ENCODE measurements at regions not wholly inside any gene's neighbourhood (a gene's known extent, or its start where the extent isn't known, plus 50 kb on each side); places are given as distances from the start of the nearest gene placed in this dataset.

GRCh38 chr2:43085505-43085904 lies 140.9 kb downstream of the ZFP36L2 start:
- no peak for DNase-seq

DNA sequence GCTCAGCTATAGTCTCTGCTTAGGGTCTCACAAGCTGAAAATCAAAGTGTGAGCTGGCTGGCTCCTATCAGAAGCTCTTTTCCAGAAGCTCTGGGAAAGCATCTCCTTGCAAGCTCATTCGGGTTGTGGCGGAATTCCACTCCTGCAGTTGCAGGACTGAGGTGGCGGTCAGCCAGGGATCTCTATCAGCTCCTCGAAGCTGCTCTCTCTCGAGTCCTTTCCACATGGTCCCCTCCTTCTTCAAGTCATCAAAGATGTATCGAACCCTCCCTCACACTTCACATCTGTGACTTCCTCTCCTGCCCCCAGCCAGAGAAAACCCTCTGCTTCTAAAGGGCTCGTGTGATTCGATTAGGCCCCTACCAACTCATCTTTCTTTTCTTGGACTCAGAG lies 141.7 kb downstream of the ZFP36L2 start:
- peak; percentile 78 for DNase-seq

DNA sequence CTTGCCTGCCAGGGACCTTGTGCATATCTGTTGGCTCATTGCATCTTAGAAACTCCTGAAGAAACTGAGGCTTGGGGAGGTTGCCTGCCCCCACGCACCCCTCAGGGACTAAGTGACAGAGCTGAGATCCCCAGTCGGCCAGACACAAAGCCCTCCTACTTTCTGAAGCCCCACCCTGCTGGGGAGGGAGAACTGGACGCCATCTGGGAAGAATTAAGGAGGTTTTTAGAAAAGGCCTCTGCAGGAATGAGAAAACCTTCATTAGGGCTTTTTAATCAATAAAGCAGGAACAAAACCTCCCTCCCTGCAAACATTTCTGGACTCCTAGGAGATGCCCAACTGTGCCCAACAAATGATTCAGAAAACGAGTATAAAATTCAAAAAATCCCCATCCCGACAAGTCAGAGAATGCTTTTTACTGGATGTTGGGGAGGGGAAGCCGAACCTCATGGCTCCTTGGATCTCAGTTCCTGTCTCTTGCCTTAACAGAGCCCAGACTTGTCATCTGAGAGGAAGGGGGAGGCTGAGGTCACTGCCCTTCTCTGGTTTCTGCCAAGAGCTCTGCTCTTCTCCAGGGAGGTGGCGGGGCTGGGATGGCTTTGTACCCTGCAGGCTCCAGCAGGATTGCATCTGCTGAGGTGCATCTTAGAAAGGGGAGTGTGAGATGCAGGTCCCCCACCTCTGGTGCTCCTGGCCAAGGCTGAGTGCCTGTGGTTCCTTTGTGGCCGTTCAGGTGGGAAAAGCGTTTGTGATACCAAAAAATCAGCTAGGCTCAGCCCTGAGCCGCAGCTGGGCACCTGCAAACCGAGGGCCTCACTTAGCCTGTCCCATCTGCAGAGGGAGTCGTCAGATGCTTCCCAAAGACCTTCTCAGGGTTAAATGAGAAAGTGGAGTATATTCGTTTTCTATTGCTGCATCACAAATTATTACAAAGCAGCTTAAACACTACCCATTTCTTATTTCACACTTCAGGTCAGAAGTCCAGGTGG lies 142.4 kb downstream of the ZFP36L2 start:
- peak; percentile 84 for DNase-seq

- DNase-seq, result peak; percentile 86
These were observed 143.3 kb downstream of the ZFP36L2 start for GRCh38 chr2:43082903-43083677.

DNA sequence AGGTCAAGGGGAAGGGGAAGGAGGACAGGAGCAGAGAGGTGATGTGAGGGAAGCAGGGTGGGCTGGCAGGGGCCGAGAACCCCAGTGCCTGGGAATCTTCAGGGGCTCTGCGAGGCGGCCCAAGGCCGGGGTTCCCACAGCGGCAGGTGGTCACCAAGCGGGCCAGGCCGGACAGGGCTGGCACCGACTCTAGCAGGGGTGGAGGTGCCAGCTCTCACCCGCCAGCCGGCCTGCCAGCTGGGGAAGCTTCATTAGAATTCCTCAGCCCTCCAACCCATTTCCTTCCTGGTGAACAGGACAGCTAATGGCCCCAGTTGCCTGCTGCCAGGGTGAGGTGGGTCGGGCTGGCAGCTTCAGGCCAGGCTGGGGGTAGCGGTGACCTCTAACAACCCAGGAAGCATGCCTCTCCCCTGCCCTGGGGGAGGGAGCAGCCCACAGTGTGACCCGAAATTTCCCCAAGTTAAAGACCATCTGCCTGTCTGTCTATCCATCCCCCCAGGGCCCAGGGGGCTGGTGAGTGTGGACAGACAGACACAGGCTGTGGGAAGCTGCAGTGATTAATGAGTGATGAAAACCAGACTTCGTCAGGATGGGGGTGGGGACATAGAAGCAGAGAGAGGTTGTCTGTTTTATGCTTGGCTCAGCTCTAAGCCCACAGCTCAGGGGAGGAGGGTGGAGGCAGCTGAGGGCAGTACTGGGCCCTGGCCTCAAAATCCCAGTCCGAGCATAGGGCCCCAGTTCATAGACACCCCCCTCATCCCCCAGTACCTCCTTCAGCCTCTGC lies 144.1 kb downstream of the ZFP36L2 start:
- DNase-seq, result peak; percentile 95

GRCh38 chr2:43081131-43081765 lies 145.2 kb downstream of the ZFP36L2 start:
- peak; percentile 49 for DNase-seq

- DNase-seq, result peak; percentile 86
These were observed 145.8 kb downstream of the ZFP36L2 start for GRCh38 chr2:43080571-43081021.

DNA sequence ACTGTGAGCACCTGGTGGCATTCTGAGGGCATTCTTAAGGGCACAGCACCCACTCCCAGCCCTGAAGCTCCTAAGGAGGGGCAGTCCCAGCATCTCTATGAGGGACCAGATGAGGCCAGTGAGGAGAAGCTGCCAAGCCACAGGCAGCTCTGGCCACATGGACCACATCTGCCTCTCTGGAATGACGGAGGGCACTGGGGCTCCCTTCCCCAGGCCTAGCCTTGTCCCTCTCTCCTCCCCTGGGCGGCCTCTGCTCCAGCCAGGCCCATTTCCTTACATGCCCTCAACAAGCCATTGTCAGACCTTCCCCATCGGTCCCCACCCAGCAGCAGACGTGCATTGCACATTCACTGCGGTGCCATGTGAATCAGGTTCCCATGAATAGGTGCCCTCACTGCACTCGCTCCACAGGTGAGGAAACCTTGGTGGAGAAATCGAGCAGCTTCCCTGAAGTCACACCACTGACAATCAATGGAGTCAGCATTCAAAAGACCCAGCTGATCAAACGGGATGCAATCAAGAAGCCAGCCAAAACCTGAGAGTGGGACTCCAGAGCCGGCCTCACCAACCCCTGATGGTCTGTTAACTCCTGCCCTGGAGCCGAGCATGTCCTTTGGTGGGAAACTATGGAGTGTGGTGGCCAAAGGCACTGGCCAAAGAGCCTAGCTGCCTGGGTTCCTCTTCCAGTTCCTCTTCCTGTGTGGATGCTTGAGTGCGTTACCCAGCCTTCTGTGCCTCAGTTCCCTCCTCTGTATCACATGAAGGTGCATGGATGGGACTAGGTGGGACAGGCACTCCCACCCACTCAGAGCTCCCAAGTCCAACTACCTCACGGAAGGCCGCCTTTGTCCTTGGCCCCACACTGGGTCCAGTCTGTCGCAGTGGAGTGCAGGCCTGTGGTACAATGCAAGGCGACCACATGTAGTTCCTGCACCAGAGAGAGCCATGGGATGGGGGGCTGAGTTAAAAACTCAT lies 147.3 kb downstream of the ZFP36L2 start:
- no peak for DNase-seq

GRCh38 chr2:43078301-43078700 lies 148.1 kb downstream of the ZFP36L2 start:
- no peak for DNase-seq

- DNase-seq, result no peak
These were observed 148.5 kb downstream of the ZFP36L2 start for GRCh38 chr2:43077876-43078275.

- DNase-seq, result no peak
These were observed 149.7 kb downstream of the ZFP36L2 start for GRCh38 chr2:43076676-43077075.

DNA sequence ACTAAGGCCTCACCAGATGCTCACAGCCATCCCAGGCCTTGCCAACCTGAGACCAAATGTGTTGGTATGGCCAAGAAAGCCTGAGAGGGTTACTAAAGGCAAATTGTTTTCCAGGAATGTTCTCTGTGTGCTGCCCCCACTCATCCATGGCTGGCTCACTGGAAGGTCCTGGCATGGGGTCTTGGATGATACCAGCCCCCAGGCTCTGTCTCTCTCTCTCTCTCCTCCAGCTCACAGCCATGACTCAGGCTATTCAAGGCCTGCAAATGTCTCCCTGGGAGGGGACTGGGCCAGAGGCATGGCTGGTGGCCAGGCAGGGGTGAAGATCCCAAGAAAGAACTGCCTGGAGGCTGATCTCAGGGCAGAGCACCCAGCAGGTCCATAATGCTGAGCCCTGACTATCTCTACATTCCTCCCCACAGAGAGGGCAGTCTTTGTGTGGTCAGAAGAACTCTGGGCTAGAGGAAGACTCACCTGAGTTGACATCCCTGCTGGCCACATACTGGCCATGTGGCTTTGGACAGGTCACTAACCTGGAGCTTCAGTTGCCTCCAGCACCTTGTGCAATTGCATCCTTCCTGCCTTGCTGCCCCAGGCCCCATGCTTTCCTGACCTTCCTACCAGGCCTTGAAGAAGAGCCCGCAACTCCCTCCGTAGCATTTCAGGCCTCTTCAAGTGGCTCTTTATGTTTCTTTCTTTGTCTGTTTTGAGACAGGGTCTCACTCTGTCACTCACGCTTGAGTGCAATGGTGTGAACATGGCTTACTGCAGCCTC lies 150.4 kb downstream of the ZFP36L2 start:
- peak; percentile 62 for DNase-seq

- DNase-seq, result peak; percentile 95
These were observed 151.3 kb downstream of the ZFP36L2 start for GRCh38 chr2:43075054-43075593.

DNA sequence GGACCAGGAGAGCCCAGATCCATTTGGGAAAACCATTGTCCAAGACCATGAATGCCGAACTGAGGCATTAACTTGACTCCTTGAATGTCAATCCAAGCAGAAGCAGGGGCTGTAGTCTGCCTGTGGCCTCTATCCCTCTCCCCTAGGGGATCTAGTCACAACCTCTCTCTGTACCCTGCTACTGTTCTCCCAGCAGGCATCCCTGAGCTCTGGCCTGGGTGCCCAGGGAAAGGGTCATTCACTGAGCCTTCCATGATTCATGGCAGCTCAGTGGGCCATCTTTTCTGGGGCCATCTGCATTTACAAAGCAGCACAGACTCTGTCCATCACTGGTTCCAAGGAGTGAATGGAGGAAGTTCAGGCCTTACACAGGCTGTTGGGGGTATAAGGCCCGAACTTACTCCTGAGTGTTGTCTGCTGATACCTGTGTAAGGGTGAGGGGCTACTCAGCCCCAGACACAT lies 151.8 kb downstream of the ZFP36L2 start:
- DNase-seq, result no peak

- no peak for DNase-seq
These were observed 152.4 kb downstream of the ZFP36L2 start for GRCh38 chr2:43074052-43074451.

DNA sequence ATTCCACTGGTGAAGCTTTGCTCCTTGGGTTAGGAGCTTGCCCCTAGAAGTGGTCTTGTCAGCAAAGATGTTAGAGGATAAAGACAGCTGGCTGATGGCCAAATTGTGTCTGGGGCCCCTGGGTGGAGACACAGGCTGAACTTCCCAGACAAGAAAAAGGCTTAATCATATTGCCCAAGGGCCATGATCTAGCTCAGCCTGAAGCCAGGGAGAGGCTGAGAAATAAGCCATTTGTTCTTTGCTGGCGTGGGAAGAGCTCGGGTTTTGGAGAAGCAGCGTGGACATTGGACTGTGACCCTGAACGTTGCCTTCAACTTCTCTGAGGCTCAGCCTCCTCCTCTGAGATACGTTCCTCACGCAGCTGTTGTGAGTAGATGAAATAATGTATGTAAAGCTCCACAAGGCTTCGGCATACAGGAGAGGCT lies 153.0 kb downstream of the ZFP36L2 start:
- DNase-seq, result peak; percentile 92

DNA sequence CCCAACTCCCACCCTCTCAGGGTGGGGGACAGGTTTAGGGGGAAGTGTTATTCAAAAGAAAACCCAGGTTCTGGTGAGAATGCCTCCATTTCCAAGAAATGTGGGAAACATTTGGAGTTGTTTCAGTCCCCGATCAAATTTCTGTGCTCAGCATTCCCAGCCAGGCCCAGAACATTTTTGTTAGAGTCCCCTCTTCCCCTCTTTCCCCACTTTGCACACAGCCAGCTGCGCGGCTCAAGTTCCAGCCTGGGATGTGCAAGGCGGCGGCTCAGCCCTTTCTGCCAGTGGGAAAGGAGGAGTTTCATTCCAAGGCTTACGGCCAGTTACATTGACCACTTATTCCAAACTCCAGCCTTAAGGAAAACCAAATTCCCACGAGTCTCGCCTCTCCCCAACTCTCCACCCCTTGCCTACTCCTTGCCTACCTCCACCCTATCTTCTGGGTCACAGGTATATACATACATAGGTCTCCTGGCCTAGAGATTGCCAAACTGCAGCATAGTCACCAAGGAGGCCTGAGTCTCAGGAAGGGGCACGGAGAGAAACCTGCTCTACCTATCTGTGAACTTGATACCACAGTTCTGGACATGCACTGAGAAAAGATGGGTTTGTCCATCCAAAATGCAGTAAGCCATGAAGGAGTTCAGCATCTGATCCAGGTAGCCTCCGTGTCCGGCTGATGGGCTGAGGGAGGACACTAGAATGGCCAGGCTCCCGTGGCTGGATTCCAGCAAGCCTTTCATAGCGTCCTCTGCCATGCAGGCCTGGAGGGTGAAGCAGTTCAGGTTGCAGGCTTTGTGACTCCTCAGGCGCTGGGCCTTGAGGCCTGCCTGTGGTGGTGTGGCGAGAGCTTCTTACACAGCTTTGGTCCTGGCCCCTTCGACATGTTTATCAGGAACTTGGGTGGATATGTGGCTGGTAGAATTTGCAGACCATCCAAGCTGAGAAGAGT lies 154.5 kb downstream of the ZFP36L2 start:
- peak; percentile 95 for DNase-seq

Data from tongue (tissue), 1 donor.